Nephron progenitor cell (in vitro differentiated cells): ENCODE measurements at regions not wholly inside any gene's neighbourhood (a gene's known extent, or its start where the extent isn't known, plus 50 kb on each side); places are given as distances from the start of the nearest gene placed in this dataset.

ENCODE experiments used
- DNase-seq: peaks from one replicate; pipeline ENCODE4 v3.0.0; 2021
- H3K27ac Mint-ChIP-seq: 2 replicates; pipeline ENCODE4 v1.8.0; 2021; ENCODE audit warnings: mild to moderate bottlenecking, moderate library complexity, mixed read lengths
- H3K27me3 Mint-ChIP-seq: 2 replicates; pipeline ENCODE4 v1.8.0; 2021; ENCODE audit warnings: mild to moderate bottlenecking, low read depth, mixed read lengths; ENCODE audit not compliant: poor library complexity
- H3K36me3 Mint-ChIP-seq: 2 replicates; pipeline ENCODE4 v1.8.0; 2021; ENCODE audit warnings: low read depth, mixed read lengths
- H3K4me1 Mint-ChIP-seq: 2 replicates; pipeline ENCODE4 v1.8.0; 2021; ENCODE audit warnings: mixed read lengths
- H3K4me3 Mint-ChIP-seq: 2 replicates; pipeline ENCODE4 v1.8.0; 2021; ENCODE audit warnings: mild to moderate bottlenecking, moderate library complexity, mixed read lengths
- H3K9me3 Mint-ChIP-seq: 2 replicates; pipeline ENCODE4 v1.8.0; 2021; ENCODE audit warnings: mild to moderate bottlenecking, moderate library complexity, mixed read lengths
- CTCF ChIP-seq: fragments of 200-600 bp; sonication (generic); IDR thresholded peaks from 2 replicates; pipeline ENCODE4 v1.5.0; 2021; ENCODE audit warnings: antibody characterized with exemption

DNA sequence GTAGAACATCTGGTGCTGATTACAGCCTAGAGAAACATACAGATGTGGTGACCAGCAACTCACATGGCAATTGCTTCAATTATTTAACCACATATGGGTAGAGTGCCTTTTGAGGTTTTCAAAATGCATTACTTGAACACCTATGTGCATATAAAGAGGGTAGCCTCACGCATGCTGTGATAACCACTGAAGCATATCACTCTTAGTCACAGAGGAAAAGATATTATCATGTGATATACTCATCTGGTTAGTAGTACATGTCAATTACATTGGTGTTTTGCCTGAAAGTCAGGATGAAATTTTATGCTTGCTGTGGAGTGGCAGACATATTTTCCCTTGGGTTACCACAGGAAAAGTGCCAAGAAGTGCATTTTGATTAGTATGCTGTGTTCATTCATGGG is 459.3 kb upstream of the AGTR1 start:
- Mint-ChIP-seq H3K4me3 (no peak overlapping the region), H3K27me3 (peaks cover 3% of the 10 kb centered on the region), H3K36me3 (no peaks in the 10 kb centered on the region), H3K9me3 (no peaks in the 10 kb centered on the region), H3K27ac (no peak overlapping the region), H3K4me1 (no peaks in the 10 kb centered on the region)
- TF ChIP-seq CTCF: no peak
- no peak for DNase-seq

GRCh38 chr3:148240351-148240750 is 457.4 kb upstream of the AGTR1 start:
- Mint-ChIP-seq H3K36me3 (no peaks in the 10 kb centered on the region), H3K9me3 (no peaks in the 10 kb centered on the region), H3K27ac (no peak overlapping the region), H3K4me3 (no peak overlapping the region), H3K4me1 (no peaks in the 10 kb centered on the region), H3K27me3 (peaks cover 3% of the 10 kb centered on the region)
- no peak for DNase-seq
- TF ChIP-seq CTCF: no peak

DNA sequence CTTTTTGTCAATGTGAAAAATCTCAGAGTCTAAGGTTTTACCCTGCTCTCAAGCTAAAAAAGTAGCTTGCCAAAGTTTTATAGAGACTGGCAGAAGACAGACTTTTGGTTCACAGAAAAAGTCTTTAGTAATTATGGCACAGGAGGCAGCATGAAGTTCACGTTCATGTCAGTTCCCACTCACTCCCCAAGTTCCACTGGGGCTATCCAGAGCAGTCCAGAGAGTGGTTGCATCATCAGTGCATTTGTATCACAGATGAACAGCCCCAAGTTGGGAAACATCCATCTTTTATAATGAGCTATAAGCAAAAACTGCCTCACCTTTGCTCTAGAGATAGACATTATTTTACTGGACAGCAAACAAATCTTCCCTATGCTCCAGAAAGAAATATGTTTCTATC is 454.1 kb upstream of the AGTR1 start:
- H3K27me3 Mint-ChIP-seq: peaks cover 3% of the 10 kb centered on the region
- H3K4me3 Mint-ChIP-seq: no peak overlapping the region
- no peaks in the 10 kb centered on the region for H3K4me1 Mint-ChIP-seq
- no peaks in the 10 kb centered on the region for H3K9me3 Mint-ChIP-seq
- DNase-seq: no peak
- no peak overlapping the region for H3K27ac Mint-ChIP-seq
- no peaks in the 10 kb centered on the region for H3K36me3 Mint-ChIP-seq
- TF ChIP-seq CTCF: no peak

- no peaks in the 10 kb centered on the region for H3K36me3 Mint-ChIP-seq
- no peak for TF ChIP-seq CTCF
- DNase-seq: no peak
- peaks cover under 1% of the 10 kb centered on the region for H3K27me3 Mint-ChIP-seq
- H3K4me1 Mint-ChIP-seq: no peaks in the 10 kb centered on the region
- H3K4me3 Mint-ChIP-seq: no peak overlapping the region
- H3K9me3 Mint-ChIP-seq: no peaks in the 10 kb centered on the region
- no peak overlapping the region for H3K27ac Mint-ChIP-seq
Observed at GRCh38 chr3:148246291-148246923, 451.3 kb upstream of the AGTR1 start.

DNA sequence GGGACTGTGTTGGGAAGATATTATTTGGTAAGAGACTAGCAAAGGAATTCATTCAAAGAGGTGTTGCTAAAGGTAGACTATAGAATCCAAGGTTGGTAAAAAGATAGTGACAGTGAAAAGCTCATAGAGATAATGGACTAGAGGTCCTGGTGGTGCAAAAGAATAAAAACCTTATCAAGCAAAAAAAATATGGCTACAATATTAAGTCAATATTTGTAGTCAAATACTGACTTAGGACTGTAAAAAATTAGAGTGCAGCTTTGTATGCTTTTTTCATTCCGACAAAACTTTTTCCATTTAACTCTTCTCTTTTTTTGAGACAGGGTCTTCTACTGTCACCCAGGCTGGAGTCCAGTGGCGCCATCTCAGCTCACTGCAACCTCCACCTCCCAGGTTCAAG is 444.0 kb upstream of the AGTR1 start:
- H3K9me3 Mint-ChIP-seq: peaks cover 10% of the 10 kb centered on the region

More for the DNA sequence above, 444.0 kb upstream of the AGTR1 start:
- Mint-ChIP-seq H3K36me3 (peaks cover 5% of the 10 kb centered on the region), H3K4me1 (no peaks in the 10 kb centered on the region), H3K27me3 (no peaks in the 10 kb centered on the region), H3K27ac (no peak overlapping the region), H3K4me3 (no peak overlapping the region)
- TF ChIP-seq CTCF: no peak
- DNase-seq: no peak
